Transverse colon (tissue), 4 donors: ENCODE measurements at regions not wholly inside any gene's neighbourhood (a gene's known extent, or its start where the extent isn't known, plus 50 kb on each side); places are given as distances from the start of the nearest gene placed in this dataset.

Experiments used
- DNase-seq: peaks from one replicate; pipeline ENCODE4 v3.0.0-alpha.2; 2019
- H3K27ac ChIP-seq, 4 donors: fragments of 200-600 bp; sonication (generic); 2 replicates each; pipeline ENCODE4 v1.5.1; 2016 to 2018; ENCODE audit warnings: inconsistent platforms in 4 of 4
- H3K27me3 ChIP-seq: fragments of 200-600 bp; sonication (generic); 2 replicates; pipeline ENCODE4 v1.5.1; 2017; ENCODE audit warnings: inconsistent platforms
- H3K36me3 ChIP-seq, 4 donors: fragments of 200-600 bp; sonication (generic); 2 replicates each; pipeline ENCODE4 v1.5.1; 2017 to 2019; ENCODE audit warnings: inconsistent platforms in 4 of 4
- H3K4me1 ChIP-seq, 4 donors: fragments of 200-600 bp; sonication (generic); 2 replicates each; pipeline ENCODE4 v1.5.1; 2017 to 2020; ENCODE audit warnings: inconsistent platforms in 4 of 4
- H3K4me3 ChIP-seq, 4 donors: fragments of 200-600 bp; sonication (generic); 1 replicate in 1 of 4; 2 replicates in 3 of 4; pipeline versions ENCODE4 v1.5.1 to v1.6.1; 2017 to 2019; ENCODE audit warnings: inconsistent platforms in 4 of 4
- H3K9me3 ChIP-seq, 2 donors: fragments of 200-600 bp; sonication (generic); 2 replicates each; pipeline ENCODE4 v1.5.1; 2017 to 2019; ENCODE audit warnings: inconsistent platforms in 2 of 2
- EP300 ChIP-seq: sonication (generic); formaldehyde crosslinking; IDR thresholded peaks from one replicate; pipeline ENCODE4 v1.6.1; 2017; ENCODE audit warnings: antibody characterized with exemption, low read depth
- POLR2A ChIP-seq: fragments of 450-650 bp; IDR thresholded peaks from one replicate; pipeline ENCODE4 v1.6.1; 2016; ENCODE audit warnings: antibody characterized with exemption, mild to moderate bottlenecking, moderate library complexity
- POLR2AphosphoS5 ChIP-seq, 3 donors: sonication (generic); formaldehyde crosslinking; IDR thresholded peaks; one replicate each; pipeline ENCODE4 v1.6.1; 2016; ENCODE audit warnings: antibody characterized with exemption in 3 of 3
- WGBS, 2 donors: methylation state at CpG; one replicate each; pipeline ENCODE4 v1.1.5; 2018; ENCODE audit warnings: low coverage in 1 of 2; 5-methylcytosine and 5-hydroxymethylcytosine counted together
- in situ Hi-C, 4 donors: fragments of 200-750 bp; cut with MboI; loops; one replicate each; pipeline versions ENCODE4 v1.15.0 to v1.15.1; 2017; ENCODE audit warnings: low sequenced_read_pairs in 3 of 4, low pct_ligation_motif_present in 1 of 4, low pct_unique_long_range_greater_than_20kb in 1 of 4
- intact Hi-C: fragments of 100-400 bp; cut with DNase I; formaldehyde crosslinking; loops from one replicate; pipeline ENCODE4 v1.15.1; 2023; ENCODE audit warnings: low total_unique reads
- TF ChIP-seq, protein P1 (sequence below), 5 experiments: fragments of 200-600 bp in 3 of 5; fragments of 450-650 bp in 2 of 5; sonication (generic) in 3 of 5; IDR thresholded peaks; 1 replicate in 2 of 5; 2 replicates in 3 of 5; pipeline ENCODE4 v1.5.1; 2016 to 2017; ENCODE audit warnings: antibody characterized with exemption in 5 of 5, inconsistent platforms in 3 of 5, mild to moderate bottlenecking in 2 of 5, moderate library complexity in 1 of 5

DNA sequence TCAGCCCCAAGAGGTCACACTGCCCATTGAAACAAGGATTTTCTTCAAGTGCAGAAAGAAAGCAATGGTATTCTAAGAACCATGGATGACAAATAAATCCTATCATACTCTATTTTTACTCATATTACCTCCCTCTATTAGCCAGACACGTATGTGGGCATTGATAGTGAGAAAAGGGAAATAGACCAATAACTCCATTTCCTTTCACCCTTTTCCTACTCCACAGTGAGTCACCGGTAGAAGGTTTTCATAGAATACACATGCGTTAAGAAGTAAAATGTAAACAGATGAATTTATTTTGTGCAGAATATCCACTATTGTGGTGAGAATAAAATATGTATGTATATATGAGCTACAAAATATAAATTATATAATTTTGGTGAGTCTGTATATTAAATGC is 568.9 kb upstream of the ADGRL4 start:
- in situ Hi-C loops (no loop called here), intact Hi-C loops (no loop called here)

DNA sequence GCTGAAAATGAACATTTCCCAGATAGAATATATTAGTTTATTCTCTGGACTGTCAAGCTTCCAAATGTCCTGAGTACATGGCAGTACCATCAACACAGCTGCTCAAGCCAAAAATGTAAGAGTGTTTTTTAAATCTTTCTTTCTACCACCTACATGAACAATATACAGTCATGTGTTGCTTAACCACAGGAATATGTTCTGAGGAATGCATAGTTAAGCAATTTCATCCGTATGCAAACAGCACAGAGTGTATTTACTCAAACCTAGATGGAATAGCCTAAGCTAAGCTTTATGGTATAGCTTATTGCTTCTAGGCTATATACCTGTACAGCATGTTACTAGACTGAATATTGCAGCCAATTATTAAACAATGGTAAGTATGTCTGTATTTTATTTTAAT is 561.9 kb upstream of the ADGRL4 start:
- Histone ChIP-seq H3K27ac (no peak overlapping the region), H3K4me3 (no peak overlapping the region), H3K9me3 (no peaks in the 10 kb centered on the region), H3K4me1 (no peaks in the 10 kb centered on the region), H3K36me3 (no peaks in the 10 kb centered on the region), H3K27me3 (no peaks in the 10 kb centered on the region)
- in situ Hi-C loops: no loop called here
- TF ChIP-seq, protein P1, sequence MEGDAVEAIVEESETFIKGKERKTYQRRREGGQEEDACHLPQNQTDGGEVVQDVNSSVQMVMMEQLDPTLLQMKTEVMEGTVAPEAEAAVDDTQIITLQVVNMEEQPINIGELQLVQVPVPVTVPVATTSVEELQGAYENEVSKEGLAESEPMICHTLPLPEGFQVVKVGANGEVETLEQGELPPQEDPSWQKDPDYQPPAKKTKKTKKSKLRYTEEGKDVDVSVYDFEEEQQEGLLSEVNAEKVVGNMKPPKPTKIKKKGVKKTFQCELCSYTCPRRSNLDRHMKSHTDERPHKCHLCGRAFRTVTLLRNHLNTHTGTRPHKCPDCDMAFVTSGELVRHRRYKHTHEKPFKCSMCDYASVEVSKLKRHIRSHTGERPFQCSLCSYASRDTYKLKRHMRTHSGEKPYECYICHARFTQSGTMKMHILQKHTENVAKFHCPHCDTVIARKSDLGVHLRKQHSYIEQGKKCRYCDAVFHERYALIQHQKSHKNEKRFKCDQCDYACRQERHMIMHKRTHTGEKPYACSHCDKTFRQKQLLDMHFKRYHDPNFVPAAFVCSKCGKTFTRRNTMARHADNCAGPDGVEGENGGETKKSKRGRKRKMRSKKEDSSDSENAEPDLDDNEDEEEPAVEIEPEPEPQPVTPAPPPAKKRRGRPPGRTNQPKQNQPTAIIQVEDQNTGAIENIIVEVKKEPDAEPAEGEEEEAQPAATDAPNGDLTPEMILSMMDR (IDR thresholded peaks at IDR 0.05): no peak
- TF ChIP-seq POLR2AphosphoS5 (IDR thresholded peaks at IDR 0.05) (no peak), POLR2A (no peak), EP300 (no peak)
- no peak for DNase-seq
- WGBS, 2 donors: 35 to 50% methylated on average over 1 of the region's 1 CpG
- intact Hi-C loops: no loop called here

More for the DNA sequence above, 568.9 kb upstream of the ADGRL4 start:
- no peak overlapping the region for H3K27ac ChIP-seq
- TF ChIP-seq EP300 (no peak), POLR2A (no peak), POLR2AphosphoS5 (IDR thresholded peaks at IDR 0.05) (no peak)
- TF ChIP-seq, protein P1 (IDR thresholded peaks at IDR 0.05): no peak
- H3K4me1 ChIP-seq: no peaks in the 10 kb centered on the region
- no peak overlapping the region for H3K4me3 ChIP-seq
- DNase-seq: no peak
- no peaks in the 10 kb centered on the region for H3K27me3 ChIP-seq
- H3K36me3 ChIP-seq: no peaks in the 10 kb centered on the region
- 38 to 57% methylated on average over 3 of the region's 3 CpGs for WGBS, 2 donors
- H3K9me3 ChIP-seq: no peaks in the 10 kb centered on the region

DNA sequence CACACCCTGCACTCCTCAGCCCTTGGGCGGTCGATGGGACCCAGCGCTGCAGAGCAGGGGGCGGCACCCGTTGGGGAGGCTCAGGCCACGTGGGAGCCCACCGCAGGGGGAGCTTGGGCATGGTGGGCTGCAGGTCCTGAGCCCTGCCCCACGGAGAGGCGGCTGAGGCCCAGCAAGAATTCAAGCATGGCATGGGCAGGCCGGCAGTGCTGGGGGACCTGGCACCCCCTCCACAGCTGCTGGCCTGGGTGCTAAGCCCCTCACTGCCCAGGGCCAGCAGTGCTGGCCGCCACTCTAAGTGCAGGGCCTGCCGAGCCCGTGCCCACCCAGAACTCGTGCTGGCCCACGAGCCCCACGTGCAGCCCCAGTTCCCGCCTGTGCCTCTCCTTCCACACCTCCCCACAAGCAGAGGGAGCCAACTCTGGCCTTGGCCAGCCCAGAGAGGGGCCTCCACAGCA is 555.0 kb upstream of the ADGRL4 start:
- no peaks in the 10 kb centered on the region for H3K4me1 ChIP-seq
- H3K36me3 ChIP-seq: no peaks in the 10 kb centered on the region
- no peak for DNase-seq
- H3K27ac ChIP-seq: no peak overlapping the region
- TF ChIP-seq POLR2AphosphoS5 (IDR thresholded peaks at IDR 0.05) (no peak), POLR2A (no peak), EP300 (no peak)
- TF ChIP-seq, protein P1 (IDR thresholded peaks at IDR 0.05): no peak
- H3K27me3 ChIP-seq: no peaks in the 10 kb centered on the region
- WGBS, 2 donors: 97% methylated on average over 17 of the region's 17 CpGs; no CpG with 5 or more reads in 1 of the 2 donors
- H3K4me3 ChIP-seq: no peak overlapping the region
- no peaks in the 10 kb centered on the region for H3K9me3 ChIP-seq
- intact Hi-C loops: no loop called here
- in situ Hi-C loops: no loop called here

DNA sequence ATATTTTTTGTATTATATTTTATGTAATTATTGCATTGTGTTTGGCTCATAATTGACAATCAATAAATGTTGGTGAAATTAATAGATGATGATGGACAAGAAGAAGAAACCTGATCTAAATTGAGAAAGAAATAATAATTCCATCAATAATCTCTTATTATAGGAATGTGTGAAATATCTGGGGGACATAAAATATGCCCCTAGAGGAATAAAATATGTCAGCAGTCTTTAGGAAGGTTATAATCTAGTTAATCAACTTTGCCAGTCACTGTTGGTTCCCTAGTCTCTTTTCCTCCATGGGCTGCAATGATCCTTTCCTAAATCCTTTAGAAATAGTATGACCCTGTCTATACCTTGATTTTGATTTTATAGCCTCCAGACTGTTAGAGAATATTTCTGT is 549.7 kb upstream of the ADGRL4 start:
- Histone ChIP-seq H3K27me3 (no peaks in the 10 kb centered on the region), H3K4me3 (no peak overlapping the region), H3K4me1 (no peaks in the 10 kb centered on the region), H3K27ac (no peak overlapping the region), H3K9me3 (no peaks in the 10 kb centered on the region), H3K36me3 (no peaks in the 10 kb centered on the region)
- intact Hi-C loops: no loop called here
- TF ChIP-seq, protein P1 (IDR thresholded peaks at IDR 0.05): no peak
- TF ChIP-seq POLR2A (no peak), POLR2AphosphoS5 (IDR thresholded peaks at IDR 0.05) (no peak), EP300 (no peak)
- DNase-seq: no peak
- in situ Hi-C loops: no loop called here
